ENCODE measurements at regions not wholly inside any gene's neighbourhood (a gene's known extent, or its start where the extent isn't known, plus 50 kb on each side); places are given as distances from the start of the nearest gene placed in this dataset.
"Not testable (repeated sequence)": the region's sequence is repeated elsewhere in the genome, so short reads cannot be mapped to it uniquely, and the experiment has no call there.

- DNase-seq; H3K27me3 ChIP-seq (ENCODE audit: control insufficient read depth, insufficient read depth, low read length); H3K36me3 ChIP-seq (replicated peaks; ENCODE audit: control insufficient read depth, insufficient read depth, low read length); H3K4me3 ChIP-seq (ENCODE audit: insufficient read depth, low read depth, low read length): not testable (repeated sequence)
Measured at GRCh38 chr22:47346287-47346686, 583.8 kb downstream of the TBC1D22A start.

- H3K36me3 ChIP-seq (replicated peaks; ENCODE audit: control insufficient read depth, insufficient read depth, low read length) = no peaks in the 10 kb centered on the region
- no peak overlapping the region for H3K4me3 ChIP-seq (ENCODE audit: insufficient read depth, low read depth, low read length)
- no peak for DNase-seq
- no peaks in the 10 kb centered on the region for H3K27me3 ChIP-seq (ENCODE audit: control insufficient read depth, insufficient read depth, low read length)
Measured at GRCh38 chr22:47345025-47345424, 582.6 kb downstream of the TBC1D22A start.

- Histone ChIP-seq H3K4me3 (ENCODE audit: insufficient read depth, low read depth, low read length) (no peak overlapping the region), H3K27me3 (ENCODE audit: control insufficient read depth, insufficient read depth, low read length) (no peaks in the 10 kb centered on the region), H3K36me3 (replicated peaks; ENCODE audit: control insufficient read depth, insufficient read depth, low read length) (no peaks in the 10 kb centered on the region)
- DNase-seq = no peak
Measured at GRCh38 chr22:47344414-47344813, 582.0 kb downstream of the TBC1D22A start.

GRCh38 chr22:47343611-47344010 lies 581.2 kb downstream of the TBC1D22A start:
- no peak overlapping the region for H3K4me3 ChIP-seq (ENCODE audit: insufficient read depth, low read depth, low read length)

GRCh38 chr22:47342446-47342845 lies 580.0 kb downstream of the TBC1D22A start:
- no peak for DNase-seq
- H3K36me3 ChIP-seq (replicated peaks; ENCODE audit: control insufficient read depth, insufficient read depth, low read length) = no peaks in the 10 kb centered on the region
- no peaks in the 10 kb centered on the region for H3K27me3 ChIP-seq (ENCODE audit: control insufficient read depth, insufficient read depth, low read length)
- no peak overlapping the region for H3K4me3 ChIP-seq (ENCODE audit: insufficient read depth, low read depth, low read length)

More at GRCh38 chr22:47343611-47344010, 581.2 kb downstream of the TBC1D22A start:
- no peak for DNase-seq
- no peaks in the 10 kb centered on the region for H3K27me3 ChIP-seq (ENCODE audit: control insufficient read depth, insufficient read depth, low read length)
- no peaks in the 10 kb centered on the region for H3K36me3 ChIP-seq (replicated peaks; ENCODE audit: control insufficient read depth, insufficient read depth, low read length)

GRCh38 chr22:47341464-47341863 lies 579.0 kb downstream of the TBC1D22A start:
- DNase-seq = no peak
- Histone ChIP-seq H3K27me3 (ENCODE audit: control insufficient read depth, insufficient read depth, low read length) (no peaks in the 10 kb centered on the region), H3K4me3 (ENCODE audit: insufficient read depth, low read depth, low read length) (no peak overlapping the region), H3K36me3 (replicated peaks; ENCODE audit: control insufficient read depth, insufficient read depth, low read length) (no peaks in the 10 kb centered on the region)

- no peak for DNase-seq
- Histone ChIP-seq H3K36me3 (replicated peaks; ENCODE audit: control insufficient read depth, insufficient read depth, low read length) (no peaks in the 10 kb centered on the region), H3K27me3 (ENCODE audit: control insufficient read depth, insufficient read depth, low read length) (no peaks in the 10 kb centered on the region), H3K4me3 (ENCODE audit: insufficient read depth, low read depth, low read length) (no peak overlapping the region)
Measured at GRCh38 chr22:47340851-47341436, 578.5 kb downstream of the TBC1D22A start.

- Histone ChIP-seq H3K4me3 (ENCODE audit: insufficient read depth, low read depth, low read length) (no peak overlapping the region), H3K27me3 (ENCODE audit: control insufficient read depth, insufficient read depth, low read length) (no peaks in the 10 kb centered on the region), H3K36me3 (replicated peaks; ENCODE audit: control insufficient read depth, insufficient read depth, low read length) (no peaks in the 10 kb centered on the region)
- no peak for DNase-seq
Measured at GRCh38 chr22:47337161-47337621, 574.7 kb downstream of the TBC1D22A start.

GRCh38 chr22:47335958-47336357 lies 573.5 kb downstream of the TBC1D22A start:
- DNase-seq = no peak

GRCh38 chr22:47335460-47335859 lies 573.0 kb downstream of the TBC1D22A start:
- no peak for DNase-seq
- no peak overlapping the region for H3K4me3 ChIP-seq (ENCODE audit: insufficient read depth, low read depth, low read length)
- no peaks in the 10 kb centered on the region for H3K36me3 ChIP-seq (replicated peaks; ENCODE audit: control insufficient read depth, insufficient read depth, low read length)
- no peaks in the 10 kb centered on the region for H3K27me3 ChIP-seq (ENCODE audit: control insufficient read depth, insufficient read depth, low read length)

More at GRCh38 chr22:47335958-47336357, 573.5 kb downstream of the TBC1D22A start:
- H3K36me3 ChIP-seq (replicated peaks; ENCODE audit: control insufficient read depth, insufficient read depth, low read length) = no peaks in the 10 kb centered on the region
- no peak overlapping the region for H3K4me3 ChIP-seq (ENCODE audit: insufficient read depth, low read depth, low read length)
- no peaks in the 10 kb centered on the region for H3K27me3 ChIP-seq (ENCODE audit: control insufficient read depth, insufficient read depth, low read length)

GRCh38 chr22:47334601-47335000 lies 572.2 kb downstream of the TBC1D22A start:
- Histone ChIP-seq H3K4me3 (ENCODE audit: insufficient read depth, low read depth, low read length) (no peak overlapping the region), H3K27me3 (ENCODE audit: control insufficient read depth, insufficient read depth, low read length) (no peaks in the 10 kb centered on the region), H3K36me3 (replicated peaks; ENCODE audit: control insufficient read depth, insufficient read depth, low read length) (no peaks in the 10 kb centered on the region)
- no peak for DNase-seq

GRCh38 chr22:47333625-47334024 lies 571.2 kb downstream of the TBC1D22A start:
- H3K4me3 ChIP-seq (ENCODE audit: insufficient read depth, low read depth, low read length) = no peak overlapping the region
- no peaks in the 10 kb centered on the region for H3K36me3 ChIP-seq (replicated peaks; ENCODE audit: control insufficient read depth, insufficient read depth, low read length)
- no peaks in the 10 kb centered on the region for H3K27me3 ChIP-seq (ENCODE audit: control insufficient read depth, insufficient read depth, low read length)
- DNase-seq = no peak

- no peak for DNase-seq
- Histone ChIP-seq H3K27me3 (ENCODE audit: control insufficient read depth, insufficient read depth, low read length) (no peaks in the 10 kb centered on the region), H3K4me3 (ENCODE audit: insufficient read depth, low read depth, low read length) (no peak overlapping the region), H3K36me3 (replicated peaks; ENCODE audit: control insufficient read depth, insufficient read depth, low read length) (no peaks in the 10 kb centered on the region)
Measured at GRCh38 chr22:47332246-47332980, 570.0 kb downstream of the TBC1D22A start.

- Histone ChIP-seq H3K27me3 (ENCODE audit: control insufficient read depth, insufficient read depth, low read length) (no peaks in the 10 kb centered on the region), H3K36me3 (replicated peaks; ENCODE audit: control insufficient read depth, insufficient read depth, low read length) (no peaks in the 10 kb centered on the region), H3K4me3 (ENCODE audit: insufficient read depth, low read depth, low read length) (no peak overlapping the region)
- no peak for DNase-seq
Measured at GRCh38 chr22:47331750-47332149, 569.3 kb downstream of the TBC1D22A start.

Data from H7 (cell line).